HCT116 (cell line): ENCODE measurements at regions not wholly inside any gene's neighbourhood (a gene's known extent, or its start where the extent isn't known, plus 50 kb on each side); places are given as distances from the start of the nearest gene placed in this dataset.

Experiments
- ATAC-seq: fragments of 200-7000 bp; cut with Tn5 transposase; 2 replicates; pipeline ENCODE4 v1.9.1; 2020; ENCODE audit warnings: mild to moderate bottlenecking, moderate library complexity
- BruUV-seq: library from RNA; stranded (reverse); fragments of 400-500 nt; replicated peaks from 2 replicates; lab custom pipeline; 2021; lab: Mats Ljungman, UMichigan
- CTCF ChIA-PET: fragments of 300-600 bp; sonication (Branson Sonifier 250); formaldehyde crosslinking; loops from one replicate; lab custom pipeline; 2021; ENCODE audit warnings: antibody characterized with exemption; lab: Charles Lee
- POLR2A ChIA-PET: fragments of 300-600, 350-600 bp; sonication (Branson Sonifier 250); formaldehyde crosslinking; loops from one replicate; lab custom pipeline; 2021; ENCODE audit warnings: antibody characterized with exemption; lab: Charles Lee
- RAD21 ChIA-PET, 2 experiments: fragments of 300-600 bp; sonication (Branson Sonifier 250); formaldehyde crosslinking; loops; one replicate each; lab custom pipeline; 2023; ENCODE audit warnings: low total read pairs in 2 of 2; ENCODE audit not compliant: uncharacterized antibody in 2 of 2, unreplicated experiment in 2 of 2, low non-redundant PET in 1 of 2; lab: Charles Lee
- DNase-seq: peaks from one replicate; pipeline ENCODE4 v3.0.0-alpha.2; 2010; ENCODE audit warnings: low read depth, low spot score
- H2AFZ ChIP-seq: fragments of 200-600 bp; shearing (Covaris generic), sonication (generic); 2 replicates; pipeline ENCODE4 v1.6.1; 2017; ENCODE audit warnings: low read depth, mixed run types, mixed read lengths, antibody characterized with exemption, low read length; ENCODE audit not compliant: poor library complexity, severe bottlenecking
- H3K27ac ChIP-seq: 2 replicates; pipeline ENCODE4 v1.5.1; 2012; ENCODE audit warnings: low read depth, low read length
- H3K27me3 ChIP-seq: fragments of 200-600 bp; sonication (generic); 2 replicates; pipeline ENCODE4 v1.6.1; 2016; ENCODE audit warnings: mixed run types, low read length, mixed read lengths; ENCODE audit not compliant: insufficient read depth
- H3K36me3 ChIP-seq, 2 experiments: fragments of 200-500 bp in 1 of 2; fragments of 200-600 bp in 1 of 2; sonication (Bioruptor generic) in 1 of 2; sonication (generic) in 1 of 2; 2 replicates each; pipeline versions ENCODE4 v1.5.1 to v1.6.1; 2014 to 2016; ENCODE audit warnings: low read length in 2 of 2, inconsistent platforms in 1 of 2, mixed read lengths in 1 of 2, mixed run types in 1 of 2; ENCODE audit not compliant: insufficient read depth in 2 of 2, control insufficient read depth in 1 of 2
- H3K4me1 ChIP-seq, 2 experiments: fragments of 200-600 bp in 1 of 2; sonication (generic) in 1 of 2; 2 replicates each; pipeline versions ENCODE4 v1.5.1 to v1.6.1; 2012 to 2017; ENCODE audit warnings: low read length in 2 of 2, inconsistent platforms in 1 of 2, mild to moderate bottlenecking in 1 of 2, mixed read lengths in 1 of 2, mixed run types in 1 of 2, moderate library complexity in 1 of 2; ENCODE audit not compliant: insufficient read depth in 2 of 2, control insufficient read depth in 1 of 2
- H3K4me2 ChIP-seq: fragments of 200-600 bp; sonication (generic); 2 replicates; pipeline ENCODE4 v1.6.1; 2017; ENCODE audit warnings: mixed run types, low read length, mixed read lengths
- H3K4me3 ChIP-seq, 2 experiments: fragments of 200-600 bp in 1 of 2; sonication (generic) in 1 of 2; replicated peaks in 1 of 2; 2 replicates each; pipeline ENCODE4 v1.5.1; 2011 to 2016; ENCODE audit warnings: low read length in 2 of 2, control low read depth in 1 of 2, low read depth in 1 of 2, mild to moderate bottlenecking in 1 of 2, mixed read lengths in 1 of 2, mixed run types in 1 of 2
- H3K79me2 ChIP-seq: fragments of 200-600 bp; sonication (generic); 2 replicates; pipeline ENCODE4 v1.6.1; 2017; ENCODE audit warnings: mild to moderate bottlenecking, mixed run types, low read length, moderate library complexity, mixed read lengths; ENCODE audit not compliant: insufficient read depth
- H3K9ac ChIP-seq: fragments of 200-600 bp; sonication (generic); 2 replicates; pipeline ENCODE4 v1.6.1; 2016; ENCODE audit warnings: low read length, mixed read lengths
- H3K9me2 ChIP-seq: fragments of 200-600 bp; sonication (generic), shearing (Covaris generic); 2 replicates; pipeline ENCODE4 v1.6.1; 2017; ENCODE audit warnings: mixed run types, mild to moderate bottlenecking, moderate library complexity; ENCODE audit not compliant: insufficient read depth
- H3K9me3 ChIP-seq, 2 experiments: fragments of 200-500 bp in 1 of 2; fragments of 200-600 bp in 1 of 2; sonication (Bioruptor generic) in 1 of 2; sonication (generic) in 1 of 2; 2 replicates each; pipeline ENCODE4 v1.6.1; 2014 to 2017; ENCODE audit warnings: low read length in 2 of 2, mixed read lengths in 2 of 2, inconsistent platforms in 1 of 2, low read depth in 1 of 2, mild to moderate bottlenecking in 1 of 2, mixed run types in 1 of 2, moderate library complexity in 1 of 2; ENCODE audit not compliant: control insufficient read depth in 1 of 2, insufficient read depth in 1 of 2
- H4K20me1 ChIP-seq: fragments of 200-600 bp; sonication (generic), shearing (Covaris generic); 2 replicates; pipeline ENCODE4 v1.6.1; 2017; ENCODE audit warnings: mixed run types, mild to moderate bottlenecking, moderate library complexity; ENCODE audit not compliant: insufficient read depth
- CBX3 ChIP-seq: IDR thresholded peaks from 2 replicates; pipeline ENCODE4 v1.6.1; 2012; ENCODE audit warnings: low read depth
- CEBPB ChIP-seq: IDR thresholded peaks from 2 replicates; pipeline ENCODE4 v1.6.1; 2012; ENCODE audit warnings: low read depth
- EZH2phosphoT487 ChIP-seq: fragments of 200-600 bp; IDR thresholded peaks from 2 replicates; pipeline ENCODE4 v1.6.1; 2018; ENCODE audit warnings: antibody characterized with exemption, borderline replicate concordance
- JUND ChIP-seq: IDR thresholded peaks from 2 replicates; pipeline ENCODE4 v1.6.1; 2012
- POLR2A ChIP-seq: IDR thresholded peaks from 2 replicates; pipeline ENCODE4 v1.7.0; 2011; ENCODE audit warnings: borderline replicate concordance; ENCODE audit not compliant: insufficient read depth, insufficient read length; ENCODE audit errors: extremely low read depth
- POLR2AphosphoS5 ChIP-seq: IDR thresholded peaks from 2 replicates; pipeline ENCODE4 v1.6.1; 2011; ENCODE audit warnings: mild to moderate bottlenecking, low read depth, low read length, moderate library complexity
- RAD21 ChIP-seq: IDR thresholded peaks from 2 replicates; pipeline ENCODE4 v1.6.1; 2012; ENCODE audit warnings: low read depth, mild to moderate bottlenecking
- SIN3A ChIP-seq: IDR thresholded peaks from 2 replicates; pipeline ENCODE4 v1.6.1; 2012; ENCODE audit warnings: low read depth
- SRF ChIP-seq: IDR thresholded peaks from 2 replicates; pipeline ENCODE4 v1.6.1; 2012; ENCODE audit warnings: low read depth
- TCF7L2 ChIP-seq: IDR thresholded peaks from 2 replicates; pipeline ENCODE4 v1.7.0; 2011; ENCODE audit warnings: borderline replicate concordance, inconsistent platforms; ENCODE audit not compliant: insufficient read depth, insufficient read length; ENCODE audit errors: extremely low read depth
- intact Hi-C: fragments of 100-400 bp; cut with micrococcal nuclease; formaldehyde crosslinking; loops from 2 replicates; pipeline ENCODE4 v1.10.0; 2022
- TF ChIP-seq, protein P1 (sequence below): IDR thresholded peaks from 2 replicates; pipeline ENCODE4 v1.6.1; 2012
- TF ChIP-seq, protein P2 (sequence below), 3 experiments: fragments of 200-600 bp in 1 of 3; sonication (generic) in 1 of 3; IDR thresholded peaks in 2 of 3; conservative IDR thresholded peaks in 1 of 3; 2 replicates each; pipeline ENCODE4 v1.5.1; 2012 to 2017; ENCODE audit warnings: low read depth in 2 of 3, low read length in 2 of 3, antibody characterized with exemption in 1 of 3, borderline replicate concordance in 1 of 3, control low read depth in 1 of 3, mild to moderate bottlenecking in 1 of 3, mixed read lengths in 1 of 3, mixed run types in 1 of 3, moderate library complexity in 1 of 3; ENCODE audit not compliant: insufficient read depth in 1 of 3

- Histone ChIP-seq H3K27ac (no peak overlapping the region), H3K9me3 (no peaks in the 10 kb centered on the region), H2AFZ (no peak overlapping the region), H3K9ac (no peak overlapping the region), H4K20me1 (no peaks in the 10 kb centered on the region), H3K9me2 (no peaks in the 10 kb centered on the region), H3K4me1 (no peaks in the 10 kb centered on the region), H3K4me3 (no peak overlapping the region), H3K36me3 (no peaks in the 10 kb centered on the region), H3K27me3 (peaks cover 21% of the 10 kb centered on the region; the same call in 1 of the 2 replicates), H3K79me2 (no peaks in the 10 kb centered on the region), H3K4me2 (no peak overlapping the region)
- DNase-seq: no peak
- RAD21 ChIA-PET: no interaction called here
- no peak for ATAC-seq
- CTCF ChIA-PET: no interaction called here
- TF ChIP-seq, protein P1, sequence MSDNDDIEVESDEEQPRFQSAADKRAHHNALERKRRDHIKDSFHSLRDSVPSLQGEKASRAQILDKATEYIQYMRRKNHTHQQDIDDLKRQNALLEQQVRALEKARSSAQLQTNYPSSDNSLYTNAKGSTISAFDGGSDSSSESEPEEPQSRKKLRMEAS: no peak
- no peak for TF ChIP-seq POLR2AphosphoS5
- no peak for TF ChIP-seq TCF7L2
- TF ChIP-seq JUND: no peak
- no peak for TF ChIP-seq CEBPB
- no peak for TF ChIP-seq RAD21
- TF ChIP-seq, protein P2, sequence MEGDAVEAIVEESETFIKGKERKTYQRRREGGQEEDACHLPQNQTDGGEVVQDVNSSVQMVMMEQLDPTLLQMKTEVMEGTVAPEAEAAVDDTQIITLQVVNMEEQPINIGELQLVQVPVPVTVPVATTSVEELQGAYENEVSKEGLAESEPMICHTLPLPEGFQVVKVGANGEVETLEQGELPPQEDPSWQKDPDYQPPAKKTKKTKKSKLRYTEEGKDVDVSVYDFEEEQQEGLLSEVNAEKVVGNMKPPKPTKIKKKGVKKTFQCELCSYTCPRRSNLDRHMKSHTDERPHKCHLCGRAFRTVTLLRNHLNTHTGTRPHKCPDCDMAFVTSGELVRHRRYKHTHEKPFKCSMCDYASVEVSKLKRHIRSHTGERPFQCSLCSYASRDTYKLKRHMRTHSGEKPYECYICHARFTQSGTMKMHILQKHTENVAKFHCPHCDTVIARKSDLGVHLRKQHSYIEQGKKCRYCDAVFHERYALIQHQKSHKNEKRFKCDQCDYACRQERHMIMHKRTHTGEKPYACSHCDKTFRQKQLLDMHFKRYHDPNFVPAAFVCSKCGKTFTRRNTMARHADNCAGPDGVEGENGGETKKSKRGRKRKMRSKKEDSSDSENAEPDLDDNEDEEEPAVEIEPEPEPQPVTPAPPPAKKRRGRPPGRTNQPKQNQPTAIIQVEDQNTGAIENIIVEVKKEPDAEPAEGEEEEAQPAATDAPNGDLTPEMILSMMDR (IDR thresholded peaks at IDR 0.05 in 2 of 3, conservative IDR thresholded peaks at IDR 0.05 in 1 of 3; ENCODE audit: borderline replicate concordance in 1 of 3, insufficient read depth in 1 of 3, low read depth in 2 of 3, low read length in 2 of 3): no peak
- TF ChIP-seq SIN3A: no peak
- no TSS peak for BruUV-seq
- intact Hi-C loops: no loop called here
- POLR2A ChIA-PET: no interaction called here
Observed at GRCh38 chr3:40751666-40752065, 226.9 kb downstream of the ZNF621 start.

DNA sequence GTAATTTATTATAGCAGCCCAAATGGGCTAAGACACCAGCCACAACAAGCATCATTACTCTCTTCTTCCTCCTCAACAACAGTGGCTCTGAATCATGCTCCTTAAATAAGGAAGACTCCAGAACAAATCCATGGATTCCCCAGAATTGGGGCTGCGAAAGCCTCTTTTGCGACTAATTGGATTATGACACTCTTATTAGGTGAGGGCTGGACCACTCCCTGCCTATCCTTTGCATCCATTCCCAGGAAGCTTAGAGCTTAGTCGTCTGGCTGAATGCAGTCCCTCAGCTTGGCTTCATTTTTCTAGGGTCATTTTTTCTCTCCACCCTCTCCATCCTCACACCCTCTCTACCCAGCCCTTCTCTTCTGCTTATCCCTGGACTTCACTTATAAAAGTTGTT is 227.7 kb downstream of the ZNF621 start:
- ATAC-seq: no peak
- Histone ChIP-seq H4K20me1 (no peaks in the 10 kb centered on the region), H3K4me3 (no peak overlapping the region), H3K79me2 (no peaks in the 10 kb centered on the region), H3K9me2 (no peaks in the 10 kb centered on the region), H3K9me3 (no peaks in the 10 kb centered on the region), H3K9ac (no peak overlapping the region), H3K27ac (no peak overlapping the region), H3K4me1 (no peaks in the 10 kb centered on the region), H3K27me3 (peaks cover 21% of the 10 kb centered on the region; the same call in 1 of the 2 replicates), H3K36me3 (no peaks in the 10 kb centered on the region), H2AFZ (no peak overlapping the region), H3K4me2 (no peak overlapping the region)
- no TSS peak for BruUV-seq
- TF ChIP-seq CBX3: no peak
- no peak for TF ChIP-seq POLR2A
- no peak for TF ChIP-seq JUND
- no peak for TF ChIP-seq EZH2phosphoT487
- no peak for TF ChIP-seq SRF
- TF ChIP-seq TCF7L2: no peak
- TF ChIP-seq CEBPB: no peak
- RAD21 ChIA-PET: no interaction called here
- intact Hi-C loops: no loop called here
- CTCF ChIA-PET: no interaction called here
- DNase-seq: no peak
- POLR2A ChIA-PET: no interaction called here
